ENCODE measurements at regions not wholly inside any gene's neighbourhood (a gene's known extent, or its start where the extent isn't known, plus 50 kb on each side); places are given as distances from the start of the nearest gene placed in this dataset.
A peak's percentile ranks its signal among the peaks of the same experiment; 100 is the strongest.

DNA sequence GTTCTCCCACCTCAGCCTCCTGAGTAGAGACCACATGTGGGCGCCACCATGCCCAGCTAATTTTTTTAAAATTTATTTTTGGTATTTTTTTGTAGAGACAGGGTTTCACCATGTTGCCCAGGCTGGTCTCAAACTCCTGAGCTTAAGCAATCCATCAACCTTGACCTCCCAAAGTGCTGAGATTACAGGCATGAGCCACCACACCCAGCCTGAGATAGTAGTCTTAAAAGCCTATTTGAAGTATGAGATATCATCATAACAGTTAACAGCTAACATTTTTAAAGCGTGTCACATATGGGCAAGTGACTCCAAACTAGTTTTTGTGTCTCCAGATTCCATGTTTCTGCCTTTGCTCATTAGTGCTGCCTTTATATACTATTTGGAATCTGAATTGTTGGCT is 74.6 kb upstream of the WSCD2 start:
- H3K36me3 Mint-ChIP-seq = no peaks in the 10 kb centered on the region
- ATAC-seq (no peak), DNase-seq (ENCODE audit: low spot score in 2 of 2) (no peak)
- no peaks in the 10 kb centered on the region for H3K9me3 Mint-ChIP-seq
- no peak overlapping the region for H3K27ac Mint-ChIP-seq
- H3K4me1 Mint-ChIP-seq = peaks cover 20% of the 10 kb centered on the region
- no peak overlapping the region for H3K4me3 Mint-ChIP-seq

- ATAC-seq (no peak), DNase-seq (ENCODE audit: low spot score in 2 of 2) (no peak)
- Mint-ChIP-seq H3K9me3 (no peaks in the 10 kb centered on the region), H3K36me3 (no peaks in the 10 kb centered on the region), H3K4me3 (no peak overlapping the region), H3K27ac (no peak overlapping the region), H3K4me1 (peaks cover 20% of the 10 kb centered on the region)
These were observed 73.9 kb upstream of the WSCD2 start for GRCh38 chr12:108055141-108055540.

GRCh38 chr12:108060067-108060466 is 69.0 kb upstream of the WSCD2 start:
- no peak overlapping the region for H3K27ac Mint-ChIP-seq

DNA sequence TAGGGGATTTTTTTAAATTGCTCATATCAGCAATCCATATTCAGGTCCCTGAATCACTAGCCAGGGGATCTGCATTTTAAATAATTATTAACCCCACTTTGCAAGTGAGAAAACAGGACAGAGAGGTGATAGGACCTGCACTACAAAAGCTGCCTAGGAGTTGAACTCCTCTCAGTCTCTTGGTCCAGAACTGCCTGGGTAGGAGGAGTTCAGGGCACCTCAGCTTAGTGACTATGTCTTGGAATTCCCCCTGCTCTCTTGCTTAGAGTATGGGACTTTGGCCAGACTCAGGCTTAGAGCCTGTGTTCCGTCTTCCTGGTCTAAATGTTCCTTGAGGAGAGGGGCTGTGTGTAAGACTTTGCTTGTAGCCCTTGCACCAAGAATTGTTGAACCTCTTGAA is 68.2 kb upstream of the WSCD2 start:
- H3K36me3 Mint-ChIP-seq = no peaks in the 10 kb centered on the region
- peaks cover 6% of the 10 kb centered on the region for H3K4me1 Mint-ChIP-seq
- ATAC-seq = peak; percentile 11
- DNase-seq (ENCODE audit: low spot score in 2 of 2) = no peak
- no peak overlapping the region for H3K4me3 Mint-ChIP-seq
- no peaks in the 10 kb centered on the region for H3K9me3 Mint-ChIP-seq
- H3K27ac Mint-ChIP-seq = no peak overlapping the region

More at GRCh38 chr12:108060067-108060466, 69.0 kb upstream of the WSCD2 start:
- no peak for DNase-seq (ENCODE audit: low spot score in 2 of 2)
- no peak overlapping the region for H3K4me3 Mint-ChIP-seq
- H3K4me1 Mint-ChIP-seq = peaks cover 6% of the 10 kb centered on the region
- H3K9me3 Mint-ChIP-seq = no peaks in the 10 kb centered on the region
- ATAC-seq = no peak
- H3K36me3 Mint-ChIP-seq = no peaks in the 10 kb centered on the region

- DNase-seq (ENCODE audit: low spot score in 2 of 2) (no peak), ATAC-seq (no peak)
- no peaks in the 10 kb centered on the region for H3K36me3 Mint-ChIP-seq
- H3K4me3 Mint-ChIP-seq = no peak overlapping the region
- no peaks in the 10 kb centered on the region for H3K9me3 Mint-ChIP-seq
- no peak overlapping the region for H3K27ac Mint-ChIP-seq
- H3K4me1 Mint-ChIP-seq = no peaks in the 10 kb centered on the region
These were observed 65.9 kb upstream of the WSCD2 start for GRCh38 chr12:108063192-108063591.

DNA sequence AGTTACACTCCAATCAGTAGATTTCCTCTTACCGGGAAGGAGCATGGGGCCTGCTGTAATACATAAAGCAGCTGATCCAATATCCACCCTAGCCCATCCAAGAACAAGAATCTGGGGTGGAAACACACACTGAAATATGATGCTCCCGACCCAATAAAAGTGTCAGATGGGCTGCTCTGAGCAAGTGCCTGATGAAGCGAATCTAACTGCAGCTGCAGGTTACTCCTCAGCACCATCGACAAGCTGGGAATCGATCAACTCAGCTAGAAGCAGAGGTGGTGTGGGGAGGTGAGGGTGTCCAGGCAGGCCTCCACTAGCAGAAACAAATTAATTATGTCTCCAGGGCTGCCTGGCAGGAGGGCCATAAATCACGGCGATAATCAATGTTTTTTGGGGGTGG is 64.0 kb upstream of the WSCD2 start:
- no peaks in the 10 kb centered on the region for H3K9me3 Mint-ChIP-seq
- H3K36me3 Mint-ChIP-seq = no peaks in the 10 kb centered on the region
- H3K4me1 Mint-ChIP-seq = no peaks in the 10 kb centered on the region
- DNase-seq (ENCODE audit: low spot score in 2 of 2) (no peak), ATAC-seq (no peak)
- no peak overlapping the region for H3K4me3 Mint-ChIP-seq
- H3K27ac Mint-ChIP-seq = no peak overlapping the region

GRCh38 chr12:108066583-108067577 is 62.2 kb upstream of the WSCD2 start:
- H3K4me1 Mint-ChIP-seq = no peaks in the 10 kb centered on the region
- ATAC-seq = no peak
- no peaks in the 10 kb centered on the region for H3K36me3 Mint-ChIP-seq
- H3K27ac Mint-ChIP-seq = no peak overlapping the region
- no peak for DNase-seq (ENCODE audit: low spot score in 2 of 2)
- H3K9me3 Mint-ChIP-seq = no peaks in the 10 kb centered on the region
- H3K4me3 Mint-ChIP-seq = no peak overlapping the region

DNA sequence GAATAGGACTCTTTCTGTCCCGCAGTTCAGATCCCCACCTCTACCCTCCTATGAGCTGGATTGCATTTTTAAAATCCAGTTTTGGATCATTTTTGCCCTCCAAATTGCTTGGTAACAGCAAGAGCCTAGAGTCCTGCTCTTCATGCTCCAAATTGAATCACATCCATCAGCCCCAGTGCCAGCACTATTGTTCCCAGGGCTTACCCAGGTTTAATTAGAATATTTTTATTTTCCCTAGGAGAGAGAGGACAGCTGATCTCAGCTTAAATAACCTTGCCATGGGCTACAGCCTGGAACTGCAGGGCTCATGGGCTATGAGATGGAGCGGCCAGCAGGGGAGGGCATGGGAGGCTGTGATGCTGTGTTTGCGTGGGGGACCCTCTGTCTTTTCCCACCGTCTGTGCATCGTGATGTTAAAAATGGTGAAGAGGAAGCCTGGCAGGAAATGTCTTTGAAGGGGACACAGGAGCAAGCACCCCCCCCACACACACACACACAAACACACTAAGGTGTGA is 59.4 kb upstream of the WSCD2 start:
- Mint-ChIP-seq H3K9me3 (no peaks in the 10 kb centered on the region), H3K27ac (no peak overlapping the region), H3K4me3 (no peak overlapping the region), H3K4me1 (no peaks in the 10 kb centered on the region), H3K36me3 (no peaks in the 10 kb centered on the region)
- ATAC-seq = no peak
- no peak for DNase-seq (ENCODE audit: low spot score in 2 of 2)

GRCh38 chr12:108075561-108075960 is 53.5 kb upstream of the WSCD2 start:
- Mint-ChIP-seq H3K9me3 (no peaks in the 10 kb centered on the region), H3K36me3 (no peaks in the 10 kb centered on the region), H3K4me3 (no peak overlapping the region), H3K4me1 (no peaks in the 10 kb centered on the region), H3K27ac (no peak overlapping the region)
- DNase-seq (ENCODE audit: low spot score in 2 of 2) (no peak), ATAC-seq (no peak)

- no peaks in the 10 kb centered on the region for H3K4me1 Mint-ChIP-seq
- no peak overlapping the region for H3K27ac Mint-ChIP-seq
- no peak for DNase-seq (ENCODE audit: low spot score in 2 of 2)
- ATAC-seq = no peak
- H3K9me3 Mint-ChIP-seq = no peaks in the 10 kb centered on the region
- H3K36me3 Mint-ChIP-seq = no peaks in the 10 kb centered on the region
- H3K4me3 Mint-ChIP-seq = no peak overlapping the region
These were observed 52.5 kb upstream of the WSCD2 start for GRCh38 chr12:108076556-108076955.

- Mint-ChIP-seq H3K36me3 (no peaks in the 10 kb centered on the region), H3K4me3 (no peak overlapping the region), H3K27ac (no peak overlapping the region), H3K9me3 (no peaks in the 10 kb centered on the region), H3K4me1 (no peaks in the 10 kb centered on the region)
- DNase-seq (ENCODE audit: low spot score in 2 of 2) = no peak
- no peak for ATAC-seq
These were observed 50.7 kb upstream of the WSCD2 start for GRCh38 chr12:108078428-108078827.

Measured in stimulated activated effector memory CD8-positive, alpha-beta T cell treated with anti-CD3 and anti-CD28 coated beads, Interleukin-12 subunit alpha, Interleukin-12 subunit beta, amount 100 ng/mL, for 72 hours (primary cell).